SH-SY5Y (cell line): ENCODE measurements at regions not wholly inside any gene's neighbourhood (a gene's known extent, or its start where the extent isn't known, plus 50 kb on each side); places are given as distances from the start of the nearest gene placed in this dataset.

Experiments
- GATA2 ChIP-seq: IDR thresholded peaks from 2 replicates; pipeline ENCODE4 v1.6.1; 2011; ENCODE audit warnings: mild to moderate bottlenecking, low read depth, low read length
- GATA3 ChIP-seq: IDR thresholded peaks from 2 replicates; pipeline ENCODE4 v1.6.1; 2011; ENCODE audit warnings: low read depth, mild to moderate bottlenecking, low read length, moderate library complexity

DNA sequence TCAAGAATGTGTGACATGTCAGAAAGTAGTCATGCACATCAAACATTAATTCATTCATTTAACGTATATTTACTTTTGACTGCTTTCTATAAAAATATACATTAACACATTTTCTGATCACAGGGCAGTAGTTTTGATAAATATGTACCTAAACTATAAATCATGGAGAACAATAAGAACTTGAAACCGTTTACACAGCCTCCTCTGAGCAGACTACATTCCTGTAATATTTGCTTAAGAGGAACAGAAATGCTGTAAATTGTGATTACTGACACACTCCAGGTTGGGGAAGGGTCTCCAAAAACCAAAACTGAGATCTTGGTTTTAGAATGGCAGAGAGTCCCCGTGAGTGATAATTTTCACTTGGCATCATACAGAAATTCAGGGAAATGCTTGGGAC lies 120.7 kb upstream of the PPARGC1A start:
- no peak for TF ChIP-seq GATA2
- no peak for TF ChIP-seq GATA3
